PC-9 (cell line): ENCODE measurements at regions not wholly inside any gene's neighbourhood (a gene's known extent, or its start where the extent isn't known, plus 50 kb on each side); places are given as distances from the start of the nearest gene placed in this dataset.

Experiments used
- EZH2 ChIP-seq: fragments of 200-600 bp; sonication (generic); IDR thresholded peaks from 2 replicates; pipeline ENCODE4 v1.8.0; 2017; ENCODE audit warnings: antibody characterized with exemption, low read depth
- TF ChIP-seq, protein P1 (sequence below): fragments of 200-600 bp; sonication (generic); conservative IDR thresholded peaks from 2 replicates; pipeline ENCODE4 v1.6.1; 2017; ENCODE audit warnings: mixed run types, antibody characterized with exemption, mild to moderate bottlenecking, moderate library complexity

- TF ChIP-seq, protein P1, sequence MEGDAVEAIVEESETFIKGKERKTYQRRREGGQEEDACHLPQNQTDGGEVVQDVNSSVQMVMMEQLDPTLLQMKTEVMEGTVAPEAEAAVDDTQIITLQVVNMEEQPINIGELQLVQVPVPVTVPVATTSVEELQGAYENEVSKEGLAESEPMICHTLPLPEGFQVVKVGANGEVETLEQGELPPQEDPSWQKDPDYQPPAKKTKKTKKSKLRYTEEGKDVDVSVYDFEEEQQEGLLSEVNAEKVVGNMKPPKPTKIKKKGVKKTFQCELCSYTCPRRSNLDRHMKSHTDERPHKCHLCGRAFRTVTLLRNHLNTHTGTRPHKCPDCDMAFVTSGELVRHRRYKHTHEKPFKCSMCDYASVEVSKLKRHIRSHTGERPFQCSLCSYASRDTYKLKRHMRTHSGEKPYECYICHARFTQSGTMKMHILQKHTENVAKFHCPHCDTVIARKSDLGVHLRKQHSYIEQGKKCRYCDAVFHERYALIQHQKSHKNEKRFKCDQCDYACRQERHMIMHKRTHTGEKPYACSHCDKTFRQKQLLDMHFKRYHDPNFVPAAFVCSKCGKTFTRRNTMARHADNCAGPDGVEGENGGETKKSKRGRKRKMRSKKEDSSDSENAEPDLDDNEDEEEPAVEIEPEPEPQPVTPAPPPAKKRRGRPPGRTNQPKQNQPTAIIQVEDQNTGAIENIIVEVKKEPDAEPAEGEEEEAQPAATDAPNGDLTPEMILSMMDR = no peak
- TF ChIP-seq EZH2 = no peak
Measured at GRCh38 chr5:159802661-159803060, 113.6 kb upstream of the ADRA1B start.
